Natural killer cell treated with Interleukin-12 subunit alpha and Interleukin-12 subunit beta and Interleukin-15 and Interleukin-18, amount 100 ng/mL, for 72 hours (primary cell): ENCODE measurements at regions not wholly inside any gene's neighbourhood (a gene's known extent, or its start where the extent isn't known, plus 50 kb on each side); places are given as distances from the start of the nearest gene placed in this dataset.

Source experiments
- ATAC-seq, 2 donors: fragments of 150-1000 bp; cut with Tn5 transposase in 1 of 2; sonication (Bioruptor Pico), chemical (Tn5 transposase) in 1 of 2; 2 replicates each; pipeline ENCODE4 v1.10.0; 2021
- DNase-seq: peaks from one replicate; pipeline ENCODE4 v3.0.0; 2022; ENCODE audit warnings: low spot score
- H3K27ac Mint-ChIP-seq, 2 donors: 1 replicate in 1 of 2; 2 replicates in 1 of 2; pipeline ENCODE4 v1.8.0; 2022; ENCODE audit warnings: mixed read lengths in 2 of 2, mild to moderate bottlenecking in 1 of 2, moderate library complexity in 1 of 2
- H3K27me3 Mint-ChIP-seq, 2 donors: 1 replicate in 1 of 2; 2 replicates in 1 of 2; pipeline ENCODE4 v1.8.0; 2022; ENCODE audit warnings: mixed read lengths in 2 of 2
- H3K36me3 Mint-ChIP-seq: one replicate; pipeline ENCODE4 v1.8.0; 2022; ENCODE audit warnings: mixed read lengths
- H3K4me1 Mint-ChIP-seq, 2 donors: 1 replicate in 1 of 2; 2 replicates in 1 of 2; pipeline ENCODE4 v1.8.0; 2022; ENCODE audit warnings: low read depth in 2 of 2, mixed read lengths in 2 of 2, mild to moderate bottlenecking in 1 of 2
- H3K4me3 Mint-ChIP-seq: one replicate; pipeline ENCODE4 v1.8.0; 2022; ENCODE audit warnings: mixed read lengths
- H3K9me3 Mint-ChIP-seq: 2 replicates; pipeline ENCODE4 v1.8.0; 2022; ENCODE audit warnings: mixed read lengths

DNA sequence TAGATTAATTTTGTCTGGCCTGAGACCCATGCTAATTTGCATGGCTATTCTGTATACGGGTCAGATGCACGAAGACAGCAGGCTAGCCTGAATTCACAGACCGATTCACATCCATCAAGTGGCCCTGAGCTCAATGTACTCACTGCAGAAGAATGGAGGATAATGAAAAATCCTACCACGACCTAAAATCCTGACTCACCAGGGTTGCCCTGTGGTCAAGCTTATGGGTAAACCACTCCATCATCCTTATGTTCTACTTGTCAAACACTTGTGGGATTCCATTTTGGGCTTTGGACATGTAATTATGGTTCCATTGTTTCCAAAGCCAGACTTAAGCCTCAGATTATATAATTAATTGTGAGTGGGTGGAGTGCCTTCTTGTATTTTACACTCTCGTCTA lies 110.4 kb upstream of the ZNF438 start:
- Mint-ChIP-seq H3K36me3 (no peaks in the 10 kb centered on the region), H3K27me3 (peaks cover 0 to 8% of the 10 kb centered on the region in 2 donors), H3K9me3 (no peaks in the 10 kb centered on the region), H3K4me1 (peaks cover 7 to 8% of the 10 kb centered on the region in 2 donors), H3K4me3 (no peak overlapping the region), H3K27ac (no peak overlapping the region)
- no peak for DNase-seq
- no peak for ATAC-seq

GRCh38 chr10:31143331-31143935 lies 111.8 kb upstream of the ZNF438 start:
- Mint-ChIP-seq H3K4me1 (peaks cover 0 to 2% of the 10 kb centered on the region in 2 donors), H3K27me3 (peaks cover 0 to 12% of the 10 kb centered on the region in 2 donors), H3K4me3 (no peak overlapping the region), H3K36me3 (no peaks in the 10 kb centered on the region), H3K9me3 (no peaks in the 10 kb centered on the region), H3K27ac (no peak overlapping the region)
- DNase-seq (no peak), ATAC-seq (no peak)

DNA sequence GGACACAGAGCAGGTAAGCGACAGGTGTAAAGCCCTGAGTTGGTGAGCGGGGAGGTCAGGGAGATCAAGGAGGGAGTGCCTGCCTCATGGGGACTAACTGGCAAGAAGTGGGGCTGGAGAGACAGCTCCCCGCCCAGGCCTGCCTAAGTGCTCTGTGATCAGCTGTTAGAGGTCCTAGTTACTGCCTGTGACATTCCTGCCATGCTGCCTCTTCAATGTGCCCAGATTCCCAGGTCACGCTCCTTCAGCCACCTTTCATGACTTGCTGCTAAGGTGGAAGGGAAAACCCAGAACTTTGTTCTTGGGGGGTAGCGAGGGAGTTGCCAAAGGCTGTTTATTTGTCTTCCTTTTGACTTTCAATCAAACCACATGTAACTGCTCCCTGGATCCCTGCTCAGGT lies 114.3 kb upstream of the ZNF438 start:
- Mint-ChIP-seq H3K4me3 (no peak overlapping the region), H3K27ac (no peak overlapping the region), H3K4me1 (peaks cover 0 to 2% of the 10 kb centered on the region in 2 donors), H3K27me3 (peaks cover 0 to 12% of the 10 kb centered on the region in 2 donors), H3K9me3 (no peaks in the 10 kb centered on the region), H3K36me3 (no peaks in the 10 kb centered on the region)
- DNase-seq (no peak), ATAC-seq (no peak)

GRCh38 chr10:31146491-31147209 lies 115.0 kb upstream of the ZNF438 start:
- H3K4me3 Mint-ChIP-seq = no peak overlapping the region
- DNase-seq (no peak), ATAC-seq (no peak)
- H3K27ac Mint-ChIP-seq = no peak overlapping the region
- H3K9me3 Mint-ChIP-seq = no peaks in the 10 kb centered on the region
- H3K27me3 Mint-ChIP-seq = peaks cover 0 to 12% of the 10 kb centered on the region in 2 donors
- H3K4me1 Mint-ChIP-seq = peaks cover 0 to 2% of the 10 kb centered on the region in 2 donors
- H3K36me3 Mint-ChIP-seq = no peaks in the 10 kb centered on the region

- no peaks in the 10 kb centered on the region for H3K36me3 Mint-ChIP-seq
- no peak overlapping the region for H3K4me3 Mint-ChIP-seq
- no peak overlapping the region for H3K27ac Mint-ChIP-seq
- peaks cover 0 to 12% of the 10 kb centered on the region in 2 donors for H3K27me3 Mint-ChIP-seq
- DNase-seq (no peak), ATAC-seq (no peak)
- peaks cover 0 to 2% of the 10 kb centered on the region in 2 donors for H3K4me1 Mint-ChIP-seq
- no peaks in the 10 kb centered on the region for H3K9me3 Mint-ChIP-seq
These were observed 115.5 kb upstream of the ZNF438 start for GRCh38 chr10:31147210-31147608.

GRCh38 chr10:31148951-31149350 lies 117.3 kb upstream of the ZNF438 start:
- Mint-ChIP-seq H3K27ac (no peak overlapping the region), H3K4me3 (no peak overlapping the region), H3K27me3 (peaks cover 0 to 12% of the 10 kb centered on the region in 2 donors), H3K9me3 (no peaks in the 10 kb centered on the region), H3K36me3 (no peaks in the 10 kb centered on the region), H3K4me1 (peaks cover 0 to 2% of the 10 kb centered on the region in 2 donors)
- DNase-seq (no peak), ATAC-seq (no peak)

DNA sequence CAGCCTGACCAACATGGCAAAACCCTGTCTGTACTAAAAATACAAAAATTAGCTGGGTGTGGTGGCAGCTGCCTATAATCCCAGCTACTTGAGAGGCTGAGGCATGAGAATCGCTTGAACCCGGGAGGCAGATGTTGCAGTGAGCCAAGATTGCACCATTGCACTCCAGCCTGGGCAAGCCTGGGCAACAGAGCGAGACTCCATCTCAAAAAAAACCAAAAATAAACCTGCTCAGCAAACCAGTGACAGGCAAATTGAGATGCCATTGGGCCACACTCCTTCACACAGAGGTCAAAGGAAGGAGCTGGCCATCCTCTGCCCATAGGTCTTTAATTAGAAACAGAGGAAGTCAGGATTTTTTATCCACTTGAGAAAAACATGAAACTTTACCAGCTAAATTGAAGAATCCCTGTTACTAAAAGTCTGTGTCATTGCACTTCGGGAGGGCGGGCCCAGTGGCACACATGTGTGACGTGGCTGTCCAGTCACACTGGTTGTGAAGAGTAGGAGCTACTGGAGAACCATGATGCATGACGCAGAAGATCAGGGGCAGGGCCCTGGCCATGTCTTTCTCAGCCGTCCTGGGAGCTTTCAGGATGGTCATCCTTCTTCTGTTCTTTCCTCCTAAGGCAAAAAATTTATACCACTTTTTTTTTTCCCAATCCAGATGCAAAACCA lies 118.3 kb upstream of the ZNF438 start:
- peaks cover 0 to 2% of the 10 kb centered on the region in 2 donors for H3K4me1 Mint-ChIP-seq
- H3K36me3 Mint-ChIP-seq = no peaks in the 10 kb centered on the region
- DNase-seq (no peak), ATAC-seq (no peak)
- H3K27ac Mint-ChIP-seq = no peak overlapping the region
- no peak overlapping the region for H3K4me3 Mint-ChIP-seq
- H3K27me3 Mint-ChIP-seq = peaks cover 0 to 12% of the 10 kb centered on the region in 2 donors
- no peaks in the 10 kb centered on the region for H3K9me3 Mint-ChIP-seq

DNA sequence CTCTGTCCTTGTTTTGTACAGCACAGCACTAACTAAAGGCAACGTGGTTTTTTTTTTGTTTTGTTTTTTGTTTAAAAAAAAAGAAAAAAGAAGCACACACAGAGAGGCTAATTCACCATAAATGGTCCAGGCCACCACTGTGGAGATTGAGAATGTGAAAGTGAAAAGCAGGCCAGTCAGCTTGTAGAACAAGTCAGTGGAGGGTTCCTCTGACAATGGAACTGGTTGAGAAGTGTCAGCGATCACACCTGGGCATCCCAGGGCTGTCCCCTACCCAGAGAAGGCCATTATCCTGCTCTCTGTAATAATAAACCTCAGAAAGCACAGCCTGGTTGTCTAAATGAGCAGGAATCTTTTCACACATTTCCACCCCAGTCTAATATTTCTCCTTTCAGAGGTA lies 119.6 kb upstream of the ZNF438 start:
- H3K4me3 Mint-ChIP-seq = no peak overlapping the region
- H3K36me3 Mint-ChIP-seq = no peaks in the 10 kb centered on the region
- no peak overlapping the region for H3K27ac Mint-ChIP-seq
- H3K9me3 Mint-ChIP-seq = no peaks in the 10 kb centered on the region
- peaks cover 0 to 7% of the 10 kb centered on the region in 2 donors for H3K27me3 Mint-ChIP-seq
- H3K4me1 Mint-ChIP-seq = no peaks in the 10 kb centered on the region
- DNase-seq = no peak
- no peak for ATAC-seq

GRCh38 chr10:31152421-31153135 lies 120.9 kb upstream of the ZNF438 start:
- no peak for ATAC-seq
- no peaks in the 10 kb centered on the region for H3K36me3 Mint-ChIP-seq
- H3K9me3 Mint-ChIP-seq = no peaks in the 10 kb centered on the region
- no peak for DNase-seq
- H3K4me1 Mint-ChIP-seq = no peaks in the 10 kb centered on the region
- H3K27ac Mint-ChIP-seq = no peak overlapping the region
- peaks cover 0 to under 1% of the 10 kb centered on the region in 2 donors for H3K27me3 Mint-ChIP-seq
- no peak overlapping the region for H3K4me3 Mint-ChIP-seq

DNA sequence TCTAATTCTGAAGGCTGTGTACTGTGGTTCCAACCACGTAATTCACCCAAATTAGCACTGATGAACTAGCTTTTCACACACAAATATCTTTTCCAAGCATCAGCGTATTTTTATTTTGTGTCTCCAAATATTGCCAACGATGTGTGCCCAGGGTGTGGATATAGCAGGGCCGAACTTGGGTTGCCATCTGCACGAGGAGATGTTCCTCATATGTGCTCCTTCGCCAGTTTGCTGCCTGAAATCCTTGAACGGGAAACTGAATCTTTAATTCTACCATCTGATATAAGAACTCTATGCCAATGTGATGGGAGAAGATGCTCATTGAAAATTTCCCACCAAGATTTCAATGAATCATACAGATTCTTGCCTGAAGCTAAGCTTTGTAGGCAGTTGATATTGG lies 121.5 kb upstream of the ZNF438 start:
- ATAC-seq (no peak), DNase-seq (no peak)
- Mint-ChIP-seq H3K27ac (no peak overlapping the region), H3K27me3 (no peaks in the 10 kb centered on the region), H3K36me3 (no peaks in the 10 kb centered on the region), H3K4me3 (no peak overlapping the region), H3K9me3 (no peaks in the 10 kb centered on the region), H3K4me1 (no peaks in the 10 kb centered on the region)

GRCh38 chr10:31153692-31154091 lies 122.0 kb upstream of the ZNF438 start:
- no peak overlapping the region for H3K27ac Mint-ChIP-seq
- H3K36me3 Mint-ChIP-seq = no peaks in the 10 kb centered on the region
- peak in 1 of 2 donors; percentile 13 for ATAC-seq
- no peak for DNase-seq
- H3K4me3 Mint-ChIP-seq = no peak overlapping the region
- no peaks in the 10 kb centered on the region for H3K4me1 Mint-ChIP-seq
- H3K9me3 Mint-ChIP-seq = no peaks in the 10 kb centered on the region
- H3K27me3 Mint-ChIP-seq = no peaks in the 10 kb centered on the region

GRCh38 chr10:31154996-31155395 lies 123.3 kb upstream of the ZNF438 start:
- H3K4me1 Mint-ChIP-seq = no peaks in the 10 kb centered on the region
- H3K9me3 Mint-ChIP-seq = no peaks in the 10 kb centered on the region
- H3K27me3 Mint-ChIP-seq = peaks cover 0 to 4% of the 10 kb centered on the region in 2 donors
- no peaks in the 10 kb centered on the region for H3K36me3 Mint-ChIP-seq
- no peak overlapping the region for H3K27ac Mint-ChIP-seq
- DNase-seq = no peak
- H3K4me3 Mint-ChIP-seq = no peak overlapping the region
- no peak for ATAC-seq

DNA sequence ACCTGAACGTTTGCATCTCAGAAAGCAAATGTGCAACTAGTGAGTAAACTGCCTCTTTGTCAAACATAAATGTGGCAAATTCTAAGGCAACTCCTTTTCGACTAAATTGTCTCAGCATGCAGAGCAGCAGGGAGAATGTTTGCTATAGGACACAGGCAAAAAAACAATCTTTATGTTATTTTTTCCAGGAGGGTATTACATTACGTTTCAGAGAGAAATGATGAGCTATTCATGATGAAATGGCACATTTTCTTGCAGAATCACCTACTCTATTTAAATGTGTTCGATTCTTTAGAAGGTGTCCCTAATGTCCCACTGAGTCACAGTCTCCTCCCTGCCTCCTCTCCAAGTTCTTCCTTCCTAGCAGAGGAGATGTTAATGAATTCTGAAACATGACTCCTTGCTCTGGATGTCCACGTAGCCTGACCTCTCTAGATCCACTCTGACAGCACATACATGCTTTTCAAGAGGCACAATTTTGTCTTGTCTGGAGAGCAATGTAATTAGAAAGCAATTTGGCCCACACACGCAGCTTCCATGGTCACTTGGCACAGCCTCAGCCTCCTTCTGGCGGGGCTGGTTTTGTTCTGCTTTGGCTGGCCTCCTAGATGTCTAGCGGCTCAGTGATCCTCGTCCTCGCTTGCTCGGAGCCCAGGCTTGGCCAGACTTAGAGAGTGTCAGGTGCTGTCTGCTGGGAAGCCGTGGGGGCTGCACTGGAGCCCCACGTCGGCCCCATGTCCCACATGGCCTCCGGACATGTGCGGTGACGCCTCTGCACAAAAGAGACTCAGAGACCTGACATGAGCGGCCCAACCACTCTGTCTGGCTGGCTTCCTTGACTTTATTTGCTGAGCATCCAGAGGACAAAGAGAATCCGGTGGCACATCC lies 125.7 kb upstream of the ZNF438 start:
- Mint-ChIP-seq H3K36me3 (no peaks in the 10 kb centered on the region), H3K9me3 (no peaks in the 10 kb centered on the region), H3K4me3 (no peak overlapping the region), H3K27ac (no peak overlapping the region), H3K27me3 (peaks cover 4 to 15% of the 10 kb centered on the region in 2 donors), H3K4me1 (no peaks in the 10 kb centered on the region)
- ATAC-seq (no peak), DNase-seq (no peak)
